ENCODE measurements at regions not wholly inside any gene's neighbourhood (a gene's known extent, or its start where the extent isn't known, plus 50 kb on each side); places are given as distances from the start of the nearest gene placed in this dataset.

- WGBS, 3 donors: 17 to 27% (median 20%) methylated on average over 4 of the region's 4 CpGs
- TF ChIP-seq EP300 (IDR thresholded peaks at IDR 0.05): no peak
- TF ChIP-seq CTCF (IDR thresholded peaks at IDR 0.05): no peak
- no peak for TF ChIP-seq POLR2A (IDR thresholded peaks at IDR 0.05)
These were observed 1992.9 kb upstream of the PCDH20 start for GRCh38 chr13:63408331-63409189.

GRCh38 chr13:63403733-63404132, 1988.1 kb upstream of the PCDH20 start:
- no peak for DNase-seq
- Histone ChIP-seq H3K27ac (no peak overlapping the region), H3K4me3 (no peak overlapping the region), H3K4me1 (ENCODE audit: insufficient read depth) (no peaks in the 10 kb centered on the region), H3K27me3 (no peaks in the 10 kb centered on the region), H3K36me3 (no peaks in the 10 kb centered on the region), H3K9me3 (no peaks in the 10 kb centered on the region)
- TF ChIP-seq POLR2A (IDR thresholded peaks at IDR 0.05) (no peak), EP300 (IDR thresholded peaks at IDR 0.05) (no peak), CTCF (IDR thresholded peaks at IDR 0.05) (no peak)
- intact Hi-C loops (cut with DNase I): no loop called here

More at GRCh38 chr13:63408331-63409189, 1992.9 kb upstream of the PCDH20 start:
- Histone ChIP-seq H3K27me3 (no peaks in the 10 kb centered on the region), H3K36me3 (no peaks in the 10 kb centered on the region), H3K9me3 (no peaks in the 10 kb centered on the region), H3K27ac (no peak overlapping the region), H3K4me3 (no peak overlapping the region), H3K4me1 (ENCODE audit: insufficient read depth) (no peaks in the 10 kb centered on the region)
- no peak for DNase-seq
- intact Hi-C loops (cut with DNase I): no loop called here

GRCh38 chr13:63396746-63397145, 1981.1 kb upstream of the PCDH20 start:
- Histone ChIP-seq H3K4me3 (no peak overlapping the region), H3K27ac (no peak overlapping the region), H3K4me1 (ENCODE audit: insufficient read depth) (no peaks in the 10 kb centered on the region), H3K27me3 (no peaks in the 10 kb centered on the region), H3K36me3 (no peaks in the 10 kb centered on the region), H3K9me3 (no peaks in the 10 kb centered on the region)
- intact Hi-C loops (cut with DNase I): no loop called here
- WGBS, 3 donors: 83 to 94% (median 92%) methylated on average over 9 of the region's 9 CpGs
- TF ChIP-seq EP300 (IDR thresholded peaks at IDR 0.05) (no peak), CTCF (IDR thresholded peaks at IDR 0.05) (no peak), POLR2A (IDR thresholded peaks at IDR 0.05) (no peak)
- DNase-seq: no peak

- TF ChIP-seq POLR2A (IDR thresholded peaks at IDR 0.05) (no peak), EP300 (IDR thresholded peaks at IDR 0.05) (no peak), CTCF (IDR thresholded peaks at IDR 0.05) (no peak)
- WGBS, 3 donors: 71 to 80% (median 74%) methylated on average over 3 of the region's 3 CpGs
- intact Hi-C loops (cut with DNase I): no loop called here
- Histone ChIP-seq H3K9me3 (no peaks in the 10 kb centered on the region), H3K4me1 (ENCODE audit: insufficient read depth) (no peaks in the 10 kb centered on the region), H3K4me3 (no peak overlapping the region), H3K27me3 (no peaks in the 10 kb centered on the region), H3K27ac (no peak overlapping the region), H3K36me3 (no peaks in the 10 kb centered on the region)
- DNase-seq: no peak
These were observed 1977.5 kb upstream of the PCDH20 start for GRCh38 chr13:63393112-63393511.

All from ovary (tissue), 7 donors.